K562 (cell line): ENCODE measurements at regions not wholly inside any gene's neighbourhood (a gene's known extent, or its start where the extent isn't known, plus 50 kb on each side); places are given as distances from the start of the nearest gene placed in this dataset.
A peak's percentile ranks its signal among the peaks of the same experiment; 100 is the strongest.

Source experiments
- ATAC-seq: fragments of 200-7000 bp; cut with Tn5 transposase; 3 replicates; pipeline ENCODE4 v1.9.1; 2020; ENCODE audit warnings: moderate library complexity
- BruUV-seq: library from RNA; stranded (reverse); fragments of 400-500 nt; replicated peaks from 2 replicates; lab custom pipeline; 2021; lab: Mats Ljungman, UMichigan
- CTCF ChIA-PET: fragments of 300-600 bp; formaldehyde crosslinking; extraction: SDS; loops from one replicate; lab custom pipeline; 2021; ENCODE audit warnings: low intra/inter-chr PET ratio; lab: Yijun Ruan, JAX
- POLR2A ChIA-PET: fragments of 300-600, 350-650 bp; sonication (Branson Sonifier 250); formaldehyde crosslinking; extraction: SDS; loops from one replicate; lab custom pipeline; 2021; ENCODE audit warnings: antibody characterized with exemption, inconsistent platforms; lab: Yijun Ruan, JAX
- DNase-seq, 4 experiments: peaks; one replicate each; pipeline versions ENCODE4 v3.0.0 to v3.0.0-alpha.2; 2011 to 2018; ENCODE audit warnings: low spot score in 3 of 4, mixed read lengths in 3 of 4; ENCODE audit errors: extremely low read depth in 1 of 4
- FAIRE-seq: peaks from 2 replicates; lab custom pipeline; 2011; peaks lifted over from hg19 to GRCh38; lab: Jason Lieb, UNC
- H2AFZ ChIP-seq: 2 replicates; pipeline ENCODE4 v1.6.0; 2011; ENCODE audit warnings: low read depth, low read length, control low read depth, inconsistent platforms
- H3K27ac ChIP-seq: fragments of 200-600 bp; 3 replicates; pipeline ENCODE4 v1.8.0; 2011; ENCODE audit warnings: low read depth, mild to moderate bottlenecking, control low read depth, inconsistent platforms, low read length, moderate library complexity, mixed read lengths; ENCODE audit errors: extremely low read depth
- H3K27me3 ChIP-seq, 2 experiments: fragments of 300-600 bp in 1 of 2; 2 replicates in 1 of 2; 3 replicates in 1 of 2; pipeline versions ENCODE4 v1.6.0 to v1.8.0; 2011; ENCODE audit warnings: inconsistent platforms in 2 of 2, low read length in 2 of 2, mild to moderate bottlenecking in 1 of 2, mixed read lengths in 1 of 2, moderate library complexity in 1 of 2; ENCODE audit not compliant: control insufficient read depth in 2 of 2, insufficient read depth in 2 of 2
- H3K36me3 ChIP-seq: fragments of 300-600 bp; 3 replicates; pipeline ENCODE4 v1.8.0; 2011; ENCODE audit warnings: mild to moderate bottlenecking, low read length, inconsistent platforms; ENCODE audit not compliant: control insufficient read depth, insufficient read depth
- H3K4me1 ChIP-seq, 2 experiments: fragments of 200-600 bp in 1 of 2; replicated peaks in 1 of 2; 2 replicates in 1 of 2; 3 replicates in 1 of 2; pipeline versions ENCODE4 v1.5.1 to v1.8.0; 2011; ENCODE audit warnings: inconsistent platforms in 2 of 2, low read length in 2 of 2, mild to moderate bottlenecking in 1 of 2, mixed read lengths in 1 of 2, moderate library complexity in 1 of 2; ENCODE audit not compliant: control insufficient read depth in 2 of 2, insufficient read depth in 2 of 2
- H3K4me2 ChIP-seq: 2 replicates; pipeline ENCODE4 v1.6.1; 2011; ENCODE audit warnings: low read length, control low read depth, inconsistent platforms, mixed read lengths; ENCODE audit not compliant: insufficient read depth
- H3K4me3 ChIP-seq: fragments of 200-600 bp; sonication (generic), shearing (Covaris generic); 2 replicates; pipeline ENCODE4 v1.5.1; 2016; ENCODE audit warnings: control low read depth, inconsistent platforms
- H3K79me2 ChIP-seq: fragments of 200-600 bp; 3 replicates; pipeline ENCODE4 v1.8.0; 2011; ENCODE audit warnings: low read length, inconsistent platforms; ENCODE audit not compliant: control insufficient read depth, insufficient read depth
- H3K9ac ChIP-seq, 2 experiments: 2 replicates each; pipeline versions ENCODE4 v1.6.0 to v1.6.1; 2011; ENCODE audit warnings: low read depth in 2 of 2, low read length in 2 of 2, control low read depth in 1 of 2, inconsistent platforms in 1 of 2, mild to moderate bottlenecking in 1 of 2, mixed read lengths in 1 of 2; ENCODE audit not compliant: insufficient read depth in 1 of 2
- H3K9me1 ChIP-seq: one replicate; pipeline ENCODE4 v1.6.0; 2011; ENCODE audit warnings: inconsistent platforms, mild to moderate bottlenecking, low read length, moderate library complexity; ENCODE audit not compliant: control insufficient read depth, insufficient read depth
- H3K9me3 ChIP-seq: replicated peaks from 2 replicates; pipeline ENCODE4 v1.5.1; 2011; ENCODE audit warnings: low read depth, low read length, inconsistent platforms; ENCODE audit not compliant: control insufficient read depth, insufficient read depth
- H4K20me1 ChIP-seq: replicated peaks from 2 replicates; pipeline ENCODE4 v1.6.1; 2011; ENCODE audit warnings: low read length, inconsistent platforms, mixed read lengths; ENCODE audit not compliant: control insufficient read depth, insufficient read depth
- ARID2 ChIP-seq: fragments of 450-650 bp; IDR thresholded peaks from 2 replicates; pipeline ENCODE4 v1.6.1; 2017; ENCODE audit warnings: antibody characterized with exemption, mild to moderate bottlenecking
- BHLHE40 ChIP-seq: IDR thresholded peaks from 2 replicates; pipeline ENCODE4 v1.6.1; 2011; ENCODE audit warnings: low read length, improper control_type of control experiment
- EP400 ChIP-seq: fragments of 450-650 bp; IDR thresholded peaks from 2 replicates; pipeline ENCODE4 v1.6.1; 2017; ENCODE audit warnings: antibody characterized with exemption, mild to moderate bottlenecking, moderate library complexity
- FOS ChIP-seq: IDR thresholded peaks from 3 replicates; pipeline ENCODE4 v1.6.1; 2011; ENCODE audit not compliant: insufficient read length; ENCODE audit errors: extremely low read depth
- NCOR1 ChIP-seq: fragments of 450-650 bp; IDR thresholded peaks from 2 replicates; pipeline ENCODE4 v1.6.1; 2016; ENCODE audit warnings: mild to moderate bottlenecking, moderate library complexity
- NRF1 ChIP-seq, 2 experiments: fragments of 450-650 bp; IDR thresholded peaks in 1 of 2; conservative IDR thresholded peaks in 1 of 2; 2 replicates each; pipeline ENCODE4 v1.6.1; 2014; ENCODE audit warnings: mild to moderate bottlenecking in 2 of 2
- SP2 ChIP-seq: IDR thresholded peaks from 2 replicates; pipeline ENCODE4 v1.6.1; 2011; ENCODE audit warnings: mild to moderate bottlenecking, low read depth, low read length, moderate library complexity; ENCODE audit not compliant: poor library complexity, severe bottlenecking; ENCODE audit errors: extremely low read depth
- TBP ChIP-seq: optimal IDR thresholded peaks from 2 replicates; pipeline ENCODE3; 2011; ENCODE audit warnings: low read depth, low read length, improper control_type of control experiment
- WGBS: fragments of 100-300 bp; shearing (Covaris generic); methylation state at CpG from one replicate; pipeline ENCODE4 v1.1.6; 2016; ENCODE audit warnings: low coverage, mixed read lengths; ENCODE audit not compliant: insufficient coverage; ENCODE audit errors: missing lambda C conversion rate; 5-methylcytosine and 5-hydroxymethylcytosine counted together
- in situ Hi-C: fragments of 300-500 bp; cut with MboI; formaldehyde crosslinking; loops from 4 replicates; pipeline ENCODE4 v1.15.0; 2018; ENCODE audit warnings: inconsistent platforms, mixed read lengths
- intact Hi-C: fragments of 100-400 bp; cut with micrococcal nuclease; formaldehyde crosslinking; loops from 2 replicates; pipeline ENCODE4 v1.14.2; 2022

- Histone ChIP-seq H3K9me3 (no peaks in the 10 kb centered on the region), H3K27ac (no peak overlapping the region), H2AFZ (no peak overlapping the region), H3K79me2 (no peaks in the 10 kb centered on the region), H3K27me3 (peaks cover 0 to 51% of the 10 kb centered on the region in 2 experiments; a peak in 3 of 5 replicates), H3K36me3 (no peaks in the 10 kb centered on the region), H3K9me1 (no peaks in the 10 kb centered on the region), H3K4me2 (no peak overlapping the region), H4K20me1 (no peaks in the 10 kb centered on the region; the same call in 1 of the 2 replicates), H3K9ac (no peak overlapping the region), H3K4me1 (no peaks in the 10 kb centered on the region), H3K4me3 (no peak overlapping the region)
- FAIRE-seq (no peak), DNase-seq (no peak), ATAC-seq (no peak)
- ChIA-PET CTCF (no interaction called here), POLR2A (no interaction called here)
- intact Hi-C loops (no loop called here), in situ Hi-C loops (no loop called here)
- BruUV-seq: no TSS peak
- no peak for TF ChIP-seq FOS
- TF ChIP-seq EP400: no peak
- no peak for TF ChIP-seq NCOR1
- TF ChIP-seq ARID2: no peak
- peak; percentile 28 to 46; a peak in 1 of 4 replicates for TF ChIP-seq NRF1 (conservative IDR thresholded peaks at IDR 0.05 in 1 of 2, IDR thresholded peaks at IDR 0.05 in 1 of 2)
- TF ChIP-seq TBP: no peak
- 0% methylated on average over 8 of the region's 11 CpGs for WGBS
These were observed 147.8 kb upstream of the TWIST2 start for GRCh38 chr2:238700117-238700457.

DNA sequence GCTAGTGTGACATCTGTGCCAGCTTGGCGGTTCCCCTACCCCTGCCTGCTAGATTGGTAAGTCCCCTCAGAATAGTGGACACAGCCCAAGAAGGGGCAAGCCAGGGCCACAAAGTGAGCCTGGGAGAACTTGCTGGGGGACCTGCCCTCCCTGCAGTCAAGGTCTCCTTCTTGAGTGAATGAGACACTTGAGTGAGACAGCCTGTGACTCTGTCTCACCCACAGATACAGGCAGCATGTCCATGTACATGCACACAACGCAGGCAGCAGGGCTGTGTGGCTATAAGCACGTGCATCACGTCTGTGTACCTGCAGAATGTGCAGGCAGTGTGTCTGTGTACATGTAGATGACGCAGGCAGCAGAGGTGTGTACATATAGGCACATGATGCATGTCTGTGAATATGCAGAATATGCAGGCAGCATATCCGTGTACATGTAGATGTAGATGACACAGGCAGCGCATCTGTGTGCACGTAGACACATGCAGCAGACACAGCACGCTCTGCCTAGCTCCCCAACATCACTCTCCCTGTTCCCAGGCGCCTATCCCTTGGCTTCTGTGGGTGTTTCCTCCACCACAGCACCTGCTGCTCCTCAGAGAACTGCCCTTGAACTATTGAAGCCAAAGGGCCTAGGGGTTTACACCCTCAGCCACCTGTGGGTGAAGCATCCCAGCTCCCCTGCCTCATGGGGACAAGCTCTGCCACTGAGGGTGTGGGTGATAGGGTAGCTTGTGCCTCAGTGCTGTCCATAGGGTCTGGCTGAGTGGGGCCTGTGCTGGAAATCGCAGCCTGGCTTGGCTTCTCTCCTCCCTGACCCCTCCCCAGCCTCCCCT is 147.2 kb upstream of the TWIST2 start:
- no peak overlapping the region for H2AFZ ChIP-seq
- H3K9ac ChIP-seq: no peak overlapping the region
- BruUV-seq: no TSS peak
- H3K9me3 ChIP-seq: no peaks in the 10 kb centered on the region
- H3K9me1 ChIP-seq: no peaks in the 10 kb centered on the region
- no peaks in the 10 kb centered on the region; the same call in 1 of the 2 replicates for H4K20me1 ChIP-seq
- ChIA-PET POLR2A (no interaction called here), CTCF (no interaction called here)
- in situ Hi-C loops (no loop called here), intact Hi-C loops (no loop called here)
- ATAC-seq: no peak
- TF ChIP-seq SP2: no peak
- TF ChIP-seq BHLHE40: no peak
- FAIRE-seq: no peak
- H3K27ac ChIP-seq: no peak overlapping the region
- no peak overlapping the region for H3K4me3 ChIP-seq
- peaks cover 0 to 51% of the 10 kb centered on the region in 2 experiments; a peak in 3 of 5 replicates for H3K27me3 ChIP-seq
- no peaks in the 10 kb centered on the region for H3K36me3 ChIP-seq
- no peaks in the 10 kb centered on the region for H3K4me1 ChIP-seq
- no peak for DNase-seq
- no peak overlapping the region for H3K4me2 ChIP-seq
- WGBS: 0% methylated on average over 9 of the region's 11 CpGs
- H3K79me2 ChIP-seq: no peaks in the 10 kb centered on the region
